BJ (cell line): ENCODE measurements at regions not wholly inside any gene's neighbourhood (a gene's known extent, or its start where the extent isn't known, plus 50 kb on each side); places are given as distances from the start of the nearest gene placed in this dataset.

Source experiments
- CTCF ChIA-PET: fragments of 350-600 bp; formaldehyde crosslinking; extraction: SDS; loops from one replicate; lab custom pipeline; 2021; ENCODE audit warnings: antibody characterized with exemption, inconsistent platforms; lab: Yijun Ruan, JAX
- POLR2A ChIA-PET: fragments of 300-600 bp; sonication (Branson Sonifier 250); formaldehyde crosslinking; extraction: SDS; loops from one replicate; lab custom pipeline; 2021; ENCODE audit warnings: antibody characterized with exemption; lab: Charles Lee
- DNase-seq: peaks from one replicate; pipeline ENCODE4 v3.0.0-alpha.2; 2011; ENCODE audit warnings: low read depth
- H3K27me3 ChIP-seq: 2 replicates; pipeline ENCODE4 v1.6.0; 2011; ENCODE audit warnings: low read length; ENCODE audit not compliant: control insufficient read depth, insufficient read depth
- H3K36me3 ChIP-seq: 2 replicates; pipeline ENCODE4 v1.5.1; 2011; ENCODE audit warnings: low read length; ENCODE audit not compliant: control insufficient read depth, insufficient read depth
- H3K4me3 ChIP-seq: 2 replicates; pipeline ENCODE4 v1.5.1; 2011; ENCODE audit warnings: low read depth, mild to moderate bottlenecking, control low read depth, low read length
- CTCF ChIP-seq: IDR thresholded peaks from 2 replicates; pipeline ENCODE4 v1.5.1; 2011; ENCODE audit warnings: low read depth, mild to moderate bottlenecking, control low read depth, inconsistent platforms, low read length, moderate library complexity; ENCODE audit not compliant: insufficient read depth

GRCh38 chr5:6058055-6058715, 320.2 kb downstream of the MED10 start:
- ChIA-PET POLR2A (no interaction called here), CTCF (no interaction called here)
- no peak for TF ChIP-seq CTCF
- Histone ChIP-seq H3K36me3 (no peaks in the 10 kb centered on the region), H3K27me3 (no peaks in the 10 kb centered on the region), H3K4me3 (no peak overlapping the region)
- no peak for DNase-seq

DNA sequence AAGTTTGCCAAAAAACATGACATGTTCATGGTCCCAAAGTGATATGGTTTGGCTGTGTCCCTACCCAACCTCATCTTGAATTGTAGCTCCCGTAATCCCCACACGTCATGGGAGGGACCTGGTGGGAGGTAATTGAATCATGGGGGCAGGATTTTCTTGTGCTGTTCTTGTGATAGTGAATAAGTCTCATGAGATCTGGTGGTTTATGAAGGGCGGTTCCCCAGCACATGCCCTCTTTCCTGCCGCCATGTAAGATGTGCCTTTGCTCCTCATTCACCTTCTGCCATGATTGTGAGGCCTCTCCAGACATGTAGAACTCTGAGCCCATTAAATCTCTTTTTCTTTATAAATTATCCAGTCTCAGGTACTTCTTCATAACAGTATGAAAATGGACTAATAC, 322.1 kb downstream of the MED10 start:
- ChIA-PET POLR2A (no interaction called here), CTCF (no interaction called here)
- no peak for TF ChIP-seq CTCF
- no peaks in the 10 kb centered on the region for H3K27me3 ChIP-seq
- H3K4me3 ChIP-seq = no peak overlapping the region
- no peak for DNase-seq
- H3K36me3 ChIP-seq = no peaks in the 10 kb centered on the region

DNA sequence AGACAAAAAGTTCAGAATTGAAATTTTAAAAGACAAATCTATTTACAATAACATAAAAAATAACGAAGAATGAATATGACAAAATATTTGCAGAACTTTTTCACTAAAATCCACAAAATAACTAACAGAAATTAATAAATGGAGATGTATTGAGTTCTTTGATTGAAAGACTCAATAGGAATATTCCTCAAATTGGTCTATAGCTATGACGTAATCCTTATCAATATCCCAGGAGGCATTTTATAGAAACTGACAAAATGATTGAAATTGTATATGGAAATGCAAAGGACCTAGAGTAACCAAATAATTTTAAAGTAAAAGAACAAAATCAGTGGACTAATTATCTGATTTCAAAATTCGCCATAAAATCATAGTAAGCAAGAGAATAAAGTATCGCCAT, 328.7 kb downstream of the MED10 start:
- POLR2A ChIA-PET = no interaction called here

GRCh38 chr5:6048746-6049145, 329.6 kb downstream of the MED10 start:
- Histone ChIP-seq H3K27me3 (no peaks in the 10 kb centered on the region), H3K4me3 (no peak overlapping the region), H3K36me3 (no peaks in the 10 kb centered on the region)
- POLR2A ChIA-PET = no interaction called here
- DNase-seq = no peak
- no peak for TF ChIP-seq CTCF
- CTCF ChIA-PET = interaction anchor here (0.6 to 0.9 kb wide), 2 partner anchors 22 to 172 kb away, joined by 3 read pairs; no protein-coding TSS in a partner anchor

More for the DNA sequence above, 328.7 kb downstream of the MED10 start:
- no peak overlapping the region for H3K4me3 ChIP-seq
- no peaks in the 10 kb centered on the region for H3K36me3 ChIP-seq
- no peaks in the 10 kb centered on the region for H3K27me3 ChIP-seq
- CTCF ChIA-PET = no interaction called here
- DNase-seq = no peak
- TF ChIP-seq CTCF = no peak

DNA sequence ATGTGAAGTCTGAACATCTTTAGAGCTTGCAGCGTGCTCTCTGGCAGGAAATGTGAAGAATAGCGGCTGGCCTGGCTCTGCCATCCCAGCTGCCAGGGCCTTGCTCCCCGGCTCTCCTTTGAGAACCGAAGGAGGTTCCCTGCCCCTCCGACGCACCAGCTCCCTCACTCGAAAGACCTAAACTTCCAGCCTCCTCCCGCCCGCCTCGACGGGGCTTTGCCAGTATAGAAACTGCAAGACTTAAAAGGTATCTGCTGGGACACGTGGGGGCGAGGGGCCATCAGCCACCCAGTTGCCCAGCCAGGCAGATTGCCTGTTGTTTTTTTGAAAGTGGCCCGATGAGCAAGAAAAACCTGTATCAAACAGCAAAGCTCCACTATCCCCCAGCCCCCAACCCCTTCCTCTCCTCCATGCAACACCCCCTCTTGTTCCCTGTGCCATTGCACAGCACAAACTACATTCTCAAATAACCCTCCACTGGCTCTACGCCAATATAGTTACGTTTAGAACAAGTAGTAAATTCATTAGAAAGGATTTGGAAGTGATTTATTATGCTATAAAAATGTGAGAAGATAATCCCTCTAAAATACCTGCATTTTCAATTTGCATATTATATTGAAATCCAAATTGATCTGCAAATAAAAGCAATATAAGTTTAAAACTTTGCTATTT, 331.9 kb downstream of the MED10 start:
- no peak for DNase-seq
- no peaks in the 10 kb centered on the region for H3K27me3 ChIP-seq
- H3K36me3 ChIP-seq = no peaks in the 10 kb centered on the region
- ChIA-PET POLR2A (no interaction called here), CTCF (no interaction called here)
- TF ChIP-seq CTCF = no peak
- H3K4me3 ChIP-seq = no peak overlapping the region
